HUES6 (cell line): ENCODE measurements at regions not wholly inside any gene's neighbourhood (a gene's known extent, or its start where the extent isn't known, plus 50 kb on each side); places are given as distances from the start of the nearest gene placed in this dataset.

Experiments used
- H3K27ac ChIP-seq: 2 replicates; pipeline ENCODE4 v1.7.0; 2013; ENCODE audit warnings: low read depth, mild to moderate bottlenecking, low read length, inconsistent platforms
- H3K27me3 ChIP-seq: 2 replicates; pipeline ENCODE4 v1.6.1; 2013; ENCODE audit warnings: low read length; ENCODE audit not compliant: control insufficient read depth, insufficient read depth
- H3K36me3 ChIP-seq: 2 replicates; pipeline ENCODE4 v1.6.1; 2013; ENCODE audit warnings: low read length; ENCODE audit not compliant: control insufficient read depth, insufficient read depth
- H3K4me1 ChIP-seq: 2 replicates; pipeline ENCODE4 v1.6.1; 2013; ENCODE audit warnings: low read length; ENCODE audit not compliant: control insufficient read depth, insufficient read depth
- H3K4me3 ChIP-seq: 2 replicates; pipeline ENCODE4 v1.5.1; 2013; ENCODE audit warnings: low read depth, low read length
- H3K9ac ChIP-seq: one replicate; pipeline ENCODE4 v1.6.1; 2013; ENCODE audit warnings: mild to moderate bottlenecking, low read length
- H3K9me3 ChIP-seq: 2 replicates; pipeline ENCODE4 v1.6.1; 2013; ENCODE audit warnings: low read depth, low read length; ENCODE audit not compliant: control insufficient read depth, insufficient read depth

DNA sequence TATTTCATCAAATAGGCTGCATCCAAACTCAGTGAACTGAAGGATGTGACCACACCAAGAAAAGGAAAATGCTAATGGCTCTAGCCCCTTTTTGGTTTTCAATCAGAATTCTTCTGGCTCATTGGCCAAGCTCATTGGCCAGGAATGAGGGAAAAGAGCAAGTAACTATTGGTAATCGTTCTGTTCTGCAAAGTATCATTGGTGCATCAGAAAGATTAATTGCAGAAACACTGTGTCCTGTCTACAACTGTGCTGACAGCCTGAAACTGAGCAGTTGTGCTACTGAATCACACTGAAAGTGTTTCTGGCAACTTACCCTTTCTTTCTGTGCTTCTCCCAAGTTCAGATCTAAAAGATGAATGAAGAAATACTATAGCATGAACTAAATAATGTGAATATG is 116.4 kb upstream of the ROBO2 start:
- H3K9me3 ChIP-seq = no peaks in the 10 kb centered on the region; the same call in 1 of the 2 replicates
- H3K4me1 ChIP-seq = no peaks in the 10 kb centered on the region
- no peak overlapping the region for H3K9ac ChIP-seq

DNA sequence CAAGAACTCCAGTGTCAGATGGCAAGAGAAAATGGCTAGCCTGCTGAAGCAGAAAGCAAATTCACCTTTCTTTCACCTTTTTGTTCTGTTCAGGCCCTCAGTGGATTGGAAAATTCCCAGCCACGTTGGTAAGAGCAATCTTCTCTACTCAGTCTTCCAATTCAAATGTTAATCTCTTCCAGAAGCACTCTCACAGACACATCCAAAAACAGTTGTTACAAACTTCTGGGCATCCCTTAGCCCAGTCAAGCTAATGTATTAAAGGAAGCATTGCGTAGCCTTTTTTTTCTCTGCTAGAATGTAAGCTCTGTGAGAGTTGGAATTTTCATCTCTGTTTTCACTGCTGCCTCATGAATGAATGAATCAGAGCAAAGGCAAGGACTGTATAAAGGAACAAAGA is 109.2 kb upstream of the ROBO2 start:
- no peak overlapping the region for H3K4me3 ChIP-seq
- peaks cover 8% of the 10 kb centered on the region for H3K4me1 ChIP-seq
- H3K9ac ChIP-seq = no peak overlapping the region

More for the DNA sequence above, 116.4 kb upstream of the ROBO2 start:
- H3K27ac ChIP-seq = no peak overlapping the region
- no peaks in the 10 kb centered on the region for H3K27me3 ChIP-seq
- no peak overlapping the region for H3K4me3 ChIP-seq
- H3K36me3 ChIP-seq = no peaks in the 10 kb centered on the region

DNA sequence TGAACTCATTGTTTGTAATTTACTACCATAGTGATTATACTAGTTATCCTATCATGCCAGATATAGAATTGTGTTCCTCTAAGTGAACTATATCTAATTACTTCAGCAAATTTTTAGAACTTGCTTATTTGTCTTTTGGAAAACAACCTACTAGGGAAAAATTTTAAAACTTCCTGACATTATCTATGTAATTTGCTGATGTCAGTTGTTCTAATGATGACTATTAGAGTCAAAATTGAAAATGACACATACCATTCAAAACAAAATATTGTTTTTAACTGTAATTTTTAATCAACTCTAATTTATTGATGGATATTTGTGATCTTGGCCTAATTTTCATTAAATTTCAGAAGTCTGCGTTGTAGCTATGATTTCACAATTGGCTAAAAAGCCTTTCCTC is 106.7 kb upstream of the ROBO2 start:
- peaks cover 8% of the 10 kb centered on the region for H3K4me1 ChIP-seq
- H3K9ac ChIP-seq = no peak overlapping the region
- H3K9me3 ChIP-seq = no peaks in the 10 kb centered on the region
- no peak overlapping the region for H3K27ac ChIP-seq
- no peak overlapping the region for H3K4me3 ChIP-seq
- no peaks in the 10 kb centered on the region for H3K27me3 ChIP-seq
- no peaks in the 10 kb centered on the region for H3K36me3 ChIP-seq

More for the DNA sequence above, 109.2 kb upstream of the ROBO2 start:
- H3K9me3 ChIP-seq = no peaks in the 10 kb centered on the region
- no peak overlapping the region for H3K27ac ChIP-seq
- H3K27me3 ChIP-seq = no peaks in the 10 kb centered on the region
- no peaks in the 10 kb centered on the region for H3K36me3 ChIP-seq

GRCh38 chr3:76938962-76939361 is 100.9 kb upstream of the ROBO2 start:
- Histone ChIP-seq H3K4me3 (no peak overlapping the region), H3K4me1 (peaks cover 11% of the 10 kb centered on the region), H3K9me3 (no peaks in the 10 kb centered on the region), H3K27ac (no peak overlapping the region), H3K36me3 (no peaks in the 10 kb centered on the region), H3K27me3 (no peaks in the 10 kb centered on the region), H3K9ac (no peak overlapping the region)

- no peaks in the 10 kb centered on the region for H3K9me3 ChIP-seq
- peaks cover 11% of the 10 kb centered on the region for H3K4me1 ChIP-seq
- no peak overlapping the region for H3K4me3 ChIP-seq
- no peaks in the 10 kb centered on the region for H3K27me3 ChIP-seq
- no peak overlapping the region for H3K27ac ChIP-seq
- H3K36me3 ChIP-seq = no peaks in the 10 kb centered on the region
- H3K9ac ChIP-seq = no peak overlapping the region
Measured at GRCh38 chr3:76940181-76940770, 99.6 kb upstream of the ROBO2 start.

DNA sequence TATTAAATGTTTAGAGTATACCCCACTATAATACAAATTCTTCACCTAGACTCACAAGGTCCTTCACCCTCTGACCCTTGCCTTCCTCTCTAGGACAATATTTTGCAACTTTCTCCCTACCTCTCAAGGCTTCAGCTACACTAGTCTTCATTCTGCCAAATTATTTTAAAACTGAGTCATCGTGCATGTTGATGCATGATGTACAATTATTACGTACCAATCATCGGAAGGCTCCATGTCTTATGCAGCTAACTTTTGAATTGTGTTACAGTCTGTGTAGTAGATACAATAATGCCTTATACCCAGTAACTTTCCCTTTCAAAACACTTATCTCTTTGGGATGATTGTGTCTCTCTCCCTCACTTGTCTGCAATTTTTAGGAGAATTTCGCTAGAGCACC is 98.5 kb upstream of the ROBO2 start:
- H3K36me3 ChIP-seq = no peaks in the 10 kb centered on the region
- peaks cover 11% of the 10 kb centered on the region for H3K4me1 ChIP-seq
- no peak overlapping the region for H3K9ac ChIP-seq
- no peaks in the 10 kb centered on the region for H3K27me3 ChIP-seq
- no peak overlapping the region for H3K4me3 ChIP-seq
- no peak overlapping the region for H3K27ac ChIP-seq
- no peaks in the 10 kb centered on the region for H3K9me3 ChIP-seq

- Histone ChIP-seq H3K9me3 (no peaks in the 10 kb centered on the region), H3K36me3 (no peaks in the 10 kb centered on the region), H3K27me3 (no peaks in the 10 kb centered on the region), H3K4me1 (peaks cover 11% of the 10 kb centered on the region), H3K9ac (no peak overlapping the region), H3K4me3 (no peak overlapping the region), H3K27ac (0 out of 2 replicates have a peak overlapping the region, but pooled peaks have one; percentile 14)
Measured at GRCh38 chr3:76942101-76942500, 97.8 kb upstream of the ROBO2 start.

GRCh38 chr3:76943058-76943457 is 96.8 kb upstream of the ROBO2 start:
- H3K27ac ChIP-seq = no peak overlapping the region
- peaks cover 11% of the 10 kb centered on the region for H3K4me1 ChIP-seq
- H3K36me3 ChIP-seq = no peaks in the 10 kb centered on the region
- H3K27me3 ChIP-seq = no peaks in the 10 kb centered on the region
- no peak overlapping the region for H3K4me3 ChIP-seq
- H3K9ac ChIP-seq = no peak overlapping the region
- H3K9me3 ChIP-seq = no peaks in the 10 kb centered on the region

GRCh38 chr3:76943671-76944070 is 96.2 kb upstream of the ROBO2 start:
- H3K4me3 ChIP-seq = no peak overlapping the region
- no peak overlapping the region for H3K27ac ChIP-seq
- no peaks in the 10 kb centered on the region for H3K9me3 ChIP-seq
- H3K4me1 ChIP-seq = peaks cover 11% of the 10 kb centered on the region
- H3K36me3 ChIP-seq = no peaks in the 10 kb centered on the region
- H3K27me3 ChIP-seq = no peaks in the 10 kb centered on the region
- H3K9ac ChIP-seq = no peak overlapping the region

GRCh38 chr3:76949033-76949432 is 90.9 kb upstream of the ROBO2 start:
- H3K4me1 ChIP-seq = no peaks in the 10 kb centered on the region
- no peak overlapping the region for H3K27ac ChIP-seq
- no peak overlapping the region for H3K9ac ChIP-seq
- H3K9me3 ChIP-seq = no peaks in the 10 kb centered on the region
- no peak overlapping the region for H3K4me3 ChIP-seq
- H3K36me3 ChIP-seq = no peaks in the 10 kb centered on the region
- no peaks in the 10 kb centered on the region for H3K27me3 ChIP-seq

- Histone ChIP-seq H3K4me1 (no peaks in the 10 kb centered on the region), H3K9ac (no peak overlapping the region), H3K9me3 (no peaks in the 10 kb centered on the region), H3K27ac (no peak overlapping the region), H3K27me3 (no peaks in the 10 kb centered on the region), H3K36me3 (no peaks in the 10 kb centered on the region), H3K4me3 (no peak overlapping the region)
Measured at GRCh38 chr3:76949462-76949861, 90.4 kb upstream of the ROBO2 start.

GRCh38 chr3:76950590-76950989 is 89.3 kb upstream of the ROBO2 start:
- Histone ChIP-seq H3K9me3 (no peaks in the 10 kb centered on the region), H3K27me3 (no peaks in the 10 kb centered on the region), H3K4me1 (no peaks in the 10 kb centered on the region), H3K27ac (no peak overlapping the region), H3K36me3 (no peaks in the 10 kb centered on the region), H3K9ac (no peak overlapping the region), H3K4me3 (no peak overlapping the region)
